H9 (cell line): ENCODE measurements at regions not wholly inside any gene's neighbourhood (a gene's known extent, or its start where the extent isn't known, plus 50 kb on each side); places are given as distances from the start of the nearest gene placed in this dataset.

Experiments used
- DNase-seq: peaks from one replicate; pipeline ENCODE4 v3.0.0-alpha.2; 2017
- H2AFZ ChIP-seq: one replicate; pipeline ENCODE4 v1.6.1; 2013; ENCODE audit warnings: mild to moderate bottlenecking, low read length, control low read depth, moderate library complexity
- H2AK5ac ChIP-seq: 2 replicates; pipeline ENCODE4 v1.6.1; 2013; ENCODE audit warnings: low read length, control low read depth, mixed read lengths; ENCODE audit not compliant: insufficient read length
- H2BK120ac ChIP-seq: one replicate; pipeline ENCODE4 v1.6.1; 2013; ENCODE audit warnings: low read depth, mild to moderate bottlenecking, low read length, control low read depth, inconsistent platforms; ENCODE audit not compliant: poor library complexity, severe bottlenecking
- H2BK12ac ChIP-seq: 2 replicates; pipeline ENCODE4 v1.6.1; 2013; ENCODE audit warnings: low read length, control low read depth, mixed read lengths, low read depth; ENCODE audit not compliant: insufficient read length
- H2BK15ac ChIP-seq: 2 replicates; pipeline ENCODE4 v1.6.1; 2013; ENCODE audit warnings: low read depth, low read length, control low read depth
- H2BK20ac ChIP-seq: one replicate; pipeline ENCODE4 v1.6.1; 2013; ENCODE audit warnings: low read depth, mild to moderate bottlenecking, low read length, control low read depth, inconsistent platforms; ENCODE audit not compliant: poor library complexity, severe bottlenecking
- H2BK5ac ChIP-seq: 2 replicates; pipeline ENCODE4 v1.6.1; 2013; ENCODE audit warnings: low read length, control low read depth, mixed read lengths; ENCODE audit not compliant: insufficient read length
- H3K14ac ChIP-seq: 2 replicates; pipeline ENCODE4 v1.6.1; 2013; ENCODE audit warnings: low read length, control low read depth; ENCODE audit not compliant: insufficient read depth
- H3K18ac ChIP-seq: 2 replicates; pipeline ENCODE4 v1.6.1; 2013; ENCODE audit warnings: low read depth, mild to moderate bottlenecking, mixed read lengths, low read length, control low read depth; ENCODE audit not compliant: insufficient read length
- H3K23ac ChIP-seq: 2 replicates; pipeline ENCODE4 v1.6.1; 2013; ENCODE audit warnings: low read length, control low read depth, mixed read lengths, low read depth; ENCODE audit not compliant: insufficient read length
- H3K23me2 ChIP-seq: 2 replicates; pipeline ENCODE4 v1.6.1; 2013; ENCODE audit warnings: low read depth, mild to moderate bottlenecking, mixed read lengths, low read length, control low read depth; ENCODE audit not compliant: insufficient read length, poor library complexity, severe bottlenecking
- H3K27ac ChIP-seq: 2 replicates; pipeline ENCODE4 v1.5.1; 2013; ENCODE audit warnings: low read length, control low read depth, mixed read lengths, low read depth; ENCODE audit not compliant: insufficient read length
- H3K27me3 ChIP-seq: 2 replicates; pipeline ENCODE4 v1.6.1; 2013; ENCODE audit warnings: low read length, control low read depth, inconsistent platforms; ENCODE audit not compliant: insufficient read depth
- H3K4ac ChIP-seq: 2 replicates; pipeline ENCODE4 v1.6.1; 2013; ENCODE audit warnings: low read depth, mild to moderate bottlenecking, control low read depth, inconsistent platforms, low read length, moderate library complexity
- H3K4me1 ChIP-seq: 2 replicates; pipeline ENCODE4 v1.6.1; 2013; ENCODE audit warnings: low read length, control low read depth, inconsistent platforms; ENCODE audit not compliant: insufficient read depth
- H3K4me2 ChIP-seq: 2 replicates; pipeline ENCODE4 v1.6.1; 2013; ENCODE audit warnings: low read length, control low read depth, mixed read lengths; ENCODE audit not compliant: insufficient read length, insufficient read depth
- H3K56ac ChIP-seq: 2 replicates; pipeline ENCODE4 v1.6.1; 2013; ENCODE audit warnings: low read depth, mild to moderate bottlenecking, mixed read lengths, low read length, control low read depth; ENCODE audit not compliant: insufficient read length
- H3K79me1 ChIP-seq: 2 replicates; pipeline ENCODE4 v1.6.1; 2013; ENCODE audit warnings: low read depth, mild to moderate bottlenecking, moderate library complexity, low read length, control low read depth, inconsistent platforms; ENCODE audit not compliant: insufficient read depth, poor library complexity, severe bottlenecking
- H3K79me2 ChIP-seq: 2 replicates; pipeline ENCODE4 v1.6.1; 2013; ENCODE audit warnings: low read length, control low read depth, inconsistent platforms; ENCODE audit not compliant: insufficient read depth
- H3K9ac ChIP-seq: 2 replicates; pipeline ENCODE4 v1.6.1; 2013; ENCODE audit warnings: low read length, control low read depth, mixed read lengths; ENCODE audit not compliant: insufficient read length; ENCODE audit errors: extremely low read depth
- H3K9me3 ChIP-seq: one replicate; pipeline ENCODE4 v1.6.1; 2013; ENCODE audit warnings: low read depth, low read length, inconsistent platforms; ENCODE audit not compliant: control insufficient read depth
- H3T11ph ChIP-seq: one replicate; pipeline ENCODE4 v1.6.1; 2013; ENCODE audit warnings: mild to moderate bottlenecking, low read length, control low read depth, inconsistent platforms
- H4K20me1 ChIP-seq: one replicate; pipeline ENCODE4 v1.6.1; 2013; ENCODE audit not compliant: control insufficient read depth, insufficient read length, insufficient read depth
- H4K5ac ChIP-seq: 2 replicates; pipeline ENCODE4 v1.6.1; 2013; ENCODE audit warnings: low read depth, mild to moderate bottlenecking, mixed read lengths, low read length, control low read depth; ENCODE audit not compliant: insufficient read length
- H4K8ac ChIP-seq: replicated peaks from 2 replicates; pipeline ENCODE4 v1.6.1; 2013; ENCODE audit warnings: low read length, control low read depth, mixed read lengths, low read depth; ENCODE audit not compliant: insufficient read length
- H4K91ac ChIP-seq: 2 replicates; pipeline ENCODE4 v1.6.1; 2013; ENCODE audit warnings: low read depth, mild to moderate bottlenecking, moderate library complexity, mixed read lengths, low read length, control low read depth; ENCODE audit not compliant: insufficient read length
- H3K27ac Mint-ChIP-seq, 3 experiments: 2 replicates in 2 of 3; 3 replicates in 1 of 3; pipeline ENCODE4 v1.8.0; 2020 to 2021; ENCODE audit warnings: mixed read lengths in 3 of 3, mild to moderate bottlenecking in 1 of 3, moderate library complexity in 1 of 3
- H3K27me3 Mint-ChIP-seq: 2 replicates; pipeline ENCODE4 v1.8.0; 2021; ENCODE audit warnings: low read depth, mild to moderate bottlenecking, moderate library complexity, mixed read lengths
- H3K36me3 Mint-ChIP-seq, 3 experiments: 2 replicates in 2 of 3; 3 replicates in 1 of 3; pipeline ENCODE4 v1.8.0; 2020 to 2021; ENCODE audit warnings: low read depth in 3 of 3, mixed read lengths in 3 of 3; ENCODE audit not compliant: insufficient read depth in 1 of 3
- H3K4me1 Mint-ChIP-seq, 2 experiments: 2 replicates each; pipeline ENCODE4 v1.8.0; 2020; ENCODE audit warnings: mixed read lengths in 2 of 2
- H3K4me3 Mint-ChIP-seq, 2 experiments: 2 replicates in 1 of 2; 3 replicates in 1 of 2; pipeline ENCODE4 v1.8.0; 2020 to 2021; ENCODE audit warnings: mild to moderate bottlenecking in 2 of 2, mixed read lengths in 2 of 2, moderate library complexity in 1 of 2
- H3K9me3 Mint-ChIP-seq, 2 experiments: 2 replicates in 1 of 2; 3 replicates in 1 of 2; pipeline ENCODE4 v1.8.0; 2020; ENCODE audit warnings: mild to moderate bottlenecking in 2 of 2, mixed read lengths in 2 of 2, moderate library complexity in 1 of 2
- CTCF ChIP-seq: fragments of 200-600 bp; sonication (generic); conservative IDR thresholded peaks from 3 replicates; pipeline ENCODE4 v1.8.0; 2021; ENCODE audit warnings: antibody characterized with exemption, mild to moderate bottlenecking
- WGBS: extraction: QIAGEN DNeasy Blood & Tissue Kit; methylation state at CpG from one replicate; pipeline ENCODE4 v1.1.7; 2013; ENCODE audit warnings: missing lambda C conversion rate, low lambda C conversion rate, mixed read lengths; ENCODE audit not compliant: insufficient read length; ENCODE audit errors: extremely low coverage; 5-methylcytosine and 5-hydroxymethylcytosine counted together

- no peak overlapping the region for H3K4me3 Mint-ChIP-seq
- no peak overlapping the region for H2AK5ac ChIP-seq
- TF ChIP-seq CTCF = no peak
- no peaks in the 10 kb centered on the region for H3K4me1 ChIP-seq
- H3K9me3 ChIP-seq = no peaks in the 10 kb centered on the region
- no peak overlapping the region for H3K23ac ChIP-seq
- H3K79me2 ChIP-seq = no peaks in the 10 kb centered on the region
- no peak overlapping the region for H3K56ac ChIP-seq
- peaks cover 12 to 17% of the 10 kb centered on the region in 2 experiments for H3K4me1 Mint-ChIP-seq
- H4K8ac ChIP-seq = no peak overlapping the region
- peaks cover 9% of the 10 kb centered on the region for H3K27me3 Mint-ChIP-seq
- H3K4ac ChIP-seq = no peak overlapping the region
- H3K36me3 Mint-ChIP-seq = no peaks in the 10 kb centered on the region
- H3K4me2 ChIP-seq = no peak overlapping the region
- H2BK15ac ChIP-seq = no peak overlapping the region
- no CpG with 5 or more reads among the region's 5 CpGs for WGBS
- H3K27ac ChIP-seq = no peak overlapping the region
- no peak overlapping the region for H3K9ac ChIP-seq
- no peaks in the 10 kb centered on the region for H4K20me1 ChIP-seq
- H2BK20ac ChIP-seq = no peak overlapping the region
- H3K18ac ChIP-seq = no peak overlapping the region
- no peaks in the 10 kb centered on the region for H3K79me1 ChIP-seq
- H3T11ph ChIP-seq = no peak overlapping the region
- no peak overlapping the region for H3K14ac ChIP-seq
- H2BK12ac ChIP-seq = no peak overlapping the region
- H3K23me2 ChIP-seq = no peaks in the 10 kb centered on the region
- no peak overlapping the region for H4K5ac ChIP-seq
- H3K27me3 ChIP-seq = no peaks in the 10 kb centered on the region
- no peak overlapping the region for H2BK5ac ChIP-seq
- no peak overlapping the region for H4K91ac ChIP-seq
- peak overlapping the region in 1 of 3 experiments; percentile 19; a peak in 2 of 7 replicates for H3K27ac Mint-ChIP-seq
- no peak for DNase-seq
- no peaks in the 10 kb centered on the region for H3K9me3 Mint-ChIP-seq
- H2AFZ ChIP-seq = no peak overlapping the region
- no peak overlapping the region for H2BK120ac ChIP-seq
Observed at GRCh38 chr10:78849731-78850130, 219.0 kb upstream of the ZMIZ1 start.
